GM12878 (cell line): ENCODE measurements at regions not wholly inside any gene's neighbourhood (a gene's known extent, or its start where the extent isn't known, plus 50 kb on each side); places are given as distances from the start of the nearest gene placed in this dataset.

ENCODE experiments used
- ATAC-seq: fragments of 200-7000 bp; cut with Tn5 transposase; 3 replicates; pipeline ENCODE4 v1.9.1; 2020; ENCODE audit warnings: mild to moderate bottlenecking, moderate library complexity
- BruUV-seq: library from RNA; stranded (reverse); fragments of 400-500 nt; replicated peaks from 2 replicates; lab custom pipeline; 2021; lab: Mats Ljungman, UMichigan
- CTCF ChIA-PET: fragments of 300-600 bp; sonication (Branson Sonifier 250); formaldehyde crosslinking; extraction: SDS; loops from one replicate; lab custom pipeline; 2021; ENCODE audit warnings: inconsistent platforms; lab: Yijun Ruan, JAX
- POLR2A ChIA-PET: fragments of 350-600 bp; formaldehyde crosslinking; extraction: SDS; loops from one replicate; lab custom pipeline; 2021; ENCODE audit warnings: inconsistent platforms; lab: Charles Lee
- RAD21 ChIA-PET: fragments of 300-600 bp; sonication (Branson Sonifier 250); formaldehyde crosslinking; loops from one replicate; lab custom pipeline; 2023; ENCODE audit warnings: antibody characterized with exemption; ENCODE audit not compliant: unreplicated experiment; lab: Charles Lee
- SMC1A ChIA-PET: fragments of 300-600 bp; sonication (Branson Sonifier 250); formaldehyde crosslinking; loops from one replicate; lab custom pipeline; 2023; ENCODE audit not compliant: unreplicated experiment, uncharacterized antibody; lab: Charles Lee
- DNase-seq: peaks from one replicate; pipeline ENCODE4 v3.0.0-alpha.2; 2011; ENCODE audit warnings: low read depth, low spot score
- FAIRE-seq: peaks from 3 replicates; lab custom pipeline; 2011; peaks lifted over from hg19 to GRCh38; lab: Jason Lieb, UNC
- H2AFZ ChIP-seq: 2 replicates; pipeline ENCODE4 v1.6.0; 2011; ENCODE audit warnings: low read depth, low read length, control low read depth; ENCODE audit not compliant: control insufficient read depth
- H3K27ac ChIP-seq: 2 replicates; pipeline ENCODE4 v1.5.1; 2011; ENCODE audit warnings: control low read depth; ENCODE audit not compliant: control insufficient read depth, insufficient read depth
- H3K27me3 ChIP-seq, 2 experiments: replicated peaks in 1 of 2; 2 replicates each; pipeline versions ENCODE4 v1.6.0 to v1.6.1; 2011; ENCODE audit warnings: low read length in 1 of 2; ENCODE audit not compliant: control insufficient read depth in 2 of 2, insufficient read depth in 2 of 2
- H3K36me3 ChIP-seq, 2 experiments: 2 replicates each; pipeline ENCODE4 v1.5.1; 2011; ENCODE audit warnings: low read length in 1 of 2; ENCODE audit not compliant: control insufficient read depth in 2 of 2, insufficient read depth in 2 of 2
- H3K4me1 ChIP-seq: 2 replicates; pipeline ENCODE4 v1.6.1; 2011; ENCODE audit warnings: mild to moderate bottlenecking, low read length, moderate library complexity, mixed read lengths; ENCODE audit not compliant: control insufficient read depth, insufficient read depth
- H3K4me2 ChIP-seq: 2 replicates; pipeline ENCODE4 v1.6.0; 2011; ENCODE audit warnings: control low read depth; ENCODE audit not compliant: control insufficient read depth, insufficient read depth
- H3K4me3 ChIP-seq: fragments of 200-600 bp; sonication (generic); 2 replicates; pipeline ENCODE4 v1.5.1; 2016
- H3K79me2 ChIP-seq: 2 replicates; pipeline ENCODE4 v1.6.0; 2011; ENCODE audit warnings: low read length; ENCODE audit not compliant: control insufficient read depth, insufficient read depth
- H3K9ac ChIP-seq: 2 replicates; pipeline ENCODE4 v1.8.0; 2011; ENCODE audit warnings: low read length, control low read depth, mixed read lengths; ENCODE audit not compliant: control insufficient read depth, insufficient read depth
- H3K9me3 ChIP-seq: replicated peaks from 3 replicates; pipeline ENCODE4 v1.5.1; 2011; ENCODE audit warnings: mild to moderate bottlenecking, low read length; ENCODE audit not compliant: control insufficient read depth, insufficient read depth
- H4K20me1 ChIP-seq: 2 replicates; pipeline ENCODE4 v1.6.0; 2011; ENCODE audit not compliant: control insufficient read depth, insufficient read depth
- BHLHE40 ChIP-seq, 2 experiments: fragments of 450-650 bp in 1 of 2; IDR thresholded peaks; 2 replicates each; pipeline ENCODE4 v1.6.1; 2011 to 2017; ENCODE audit warnings: low read depth in 2 of 2, borderline replicate concordance in 1 of 2, improper control_type of control experiment in 1 of 2, low read length in 1 of 2, mild to moderate bottlenecking in 1 of 2
- CBFB ChIP-seq: IDR thresholded peaks from 2 replicates; pipeline ENCODE4 v1.6.1; 2016; ENCODE audit warnings: antibody characterized with exemption, low read depth
- CBX3 ChIP-seq: fragments of 200-600 bp; sonication (generic); IDR thresholded peaks from 2 replicates; pipeline ENCODE4 v1.6.1; 2016; ENCODE audit warnings: low read depth, borderline replicate concordance
- CREB1 ChIP-seq: IDR thresholded peaks from 2 replicates; pipeline ENCODE4 v1.6.1; 2012; ENCODE audit warnings: low read depth, mild to moderate bottlenecking, inconsistent platforms
- EED ChIP-seq: sonication (generic); IDR thresholded peaks from 2 replicates; pipeline ENCODE4 v1.6.1; 2016; ENCODE audit warnings: antibody characterized with exemption, low read depth
- EP300 ChIP-seq, 2 experiments: fragments of 150-350 bp in 1 of 2; IDR thresholded peaks; 2 replicates each; pipeline ENCODE4 v1.6.1; 2011 to 2012; ENCODE audit warnings: low read depth in 2 of 2, low read length in 2 of 2, borderline replicate concordance in 1 of 2, improper control_type of control experiment in 1 of 2, inconsistent platforms in 1 of 2; ENCODE audit not compliant: control insufficient read depth in 1 of 2
- JUND ChIP-seq: IDR thresholded peaks from 2 replicates; pipeline ENCODE4 v1.6.1; 2012; ENCODE audit warnings: low read depth, mild to moderate bottlenecking, low read length, improper control_type of control experiment, moderate library complexity
- LARP7 ChIP-seq: fragments of 450-650 bp; IDR thresholded peaks from 2 replicates; pipeline ENCODE4 v1.6.1; 2017; ENCODE audit warnings: mild to moderate bottlenecking
- MEF2B ChIP-seq: fragments of 450-650 bp; IDR thresholded peaks from 2 replicates; pipeline ENCODE4 v1.6.1; 2018; ENCODE audit warnings: mild to moderate bottlenecking, moderate library complexity; ENCODE audit not compliant: partially characterized antibody, poor library complexity, severe bottlenecking
- MTA2 ChIP-seq: fragments of 450-650 bp; IDR thresholded peaks from 2 replicates; pipeline ENCODE4 v1.6.1; 2016; ENCODE audit warnings: low read depth, mild to moderate bottlenecking, moderate library complexity
- NR2F1 ChIP-seq: fragments of 450-650 bp; conservative IDR thresholded peaks from 2 replicates; pipeline ENCODE4 v1.6.1; 2017; ENCODE audit warnings: mild to moderate bottlenecking
- PKNOX1 ChIP-seq: fragments of 450-650 bp; IDR thresholded peaks from 2 replicates; pipeline ENCODE4 v1.6.1; 2016; ENCODE audit warnings: mild to moderate bottlenecking
- RAD51 ChIP-seq: fragments of 450-650 bp; IDR thresholded peaks from 2 replicates; pipeline ENCODE4 v1.6.1; 2016; ENCODE audit warnings: moderate library complexity, mild to moderate bottlenecking, inconsistent platforms
- RELB ChIP-seq: fragments of 450-650 bp; IDR thresholded peaks from 2 replicates; pipeline ENCODE4 v1.6.1; 2017; ENCODE audit warnings: low read depth, mild to moderate bottlenecking, moderate library complexity
- STAT1 ChIP-seq: fragments of 450-650 bp; conservative IDR thresholded peaks from 2 replicates; pipeline ENCODE4 v1.6.1; 2014; ENCODE audit warnings: antibody characterized with exemption, mild to moderate bottlenecking
- SUPT20H ChIP-seq: IDR thresholded peaks from 2 replicates; pipeline ENCODE4 v1.6.1; 2011; ENCODE audit warnings: low read depth, mild to moderate bottlenecking, low read length, moderate library complexity, borderline replicate concordance; ENCODE audit not compliant: control insufficient read depth
- TAF1 ChIP-seq: IDR thresholded peaks from 2 replicates; pipeline ENCODE4 v1.6.1; 2011; ENCODE audit warnings: mild to moderate bottlenecking, low read depth, low read length, borderline replicate concordance
- TCF3 ChIP-seq: IDR thresholded peaks from 2 replicates; pipeline ENCODE4 v1.6.1; 2012; ENCODE audit warnings: low read depth, mild to moderate bottlenecking, low read length, borderline replicate concordance; ENCODE audit not compliant: insufficient read depth
- YBX1 ChIP-seq: fragments of 450-650 bp; IDR thresholded peaks from 2 replicates; pipeline ENCODE4 v1.6.1; 2016; ENCODE audit warnings: antibody characterized with exemption
- WGBS: methylation state at CpG from one replicate; pipeline ENCODE4 v1.1.6; 2016; ENCODE audit warnings: low lambda C conversion rate; ENCODE audit not compliant: insufficient replicate concordance, insufficient coverage; ENCODE audit errors: missing lambda C conversion rate; 5-methylcytosine and 5-hydroxymethylcytosine counted together
- in situ Hi-C: fragments of 300-500 bp; cut with MboI; formaldehyde crosslinking; loops from 9 replicates; pipeline ENCODE4 v1.14.3; 2018; ENCODE audit warnings: mixed read lengths
- intact Hi-C: fragments of 100-400 bp; cut with micrococcal nuclease; formaldehyde crosslinking; loops from one replicate; pipeline ENCODE4 v1.14.2; 2022; ENCODE audit not compliant: unreplicated experiment

GRCh38 chr2:176490061-176490861 lies 221.0 kb downstream of the MTX2 start (continued):
- TF ChIP-seq PKNOX1 (no peak), RAD51 (no peak), STAT1 (no peak), NR2F1 (no peak), EED (no peak), CBX3 (no peak)

- DNase-seq, result peak; percentile 67
- peak; percentile 89 for ATAC-seq
- ChIA-PET RAD21 (interaction anchor here (0.8 to 2.0 kb wide), 3 partner anchors 36 to 62 kb away, joined by 3 to 12 read pairs (median 4); no protein-coding TSS in a partner anchor), CTCF (interaction anchor here (0.8 to 4.4 kb wide), 4 partner anchors 17 to 63 kb away, joined by 3 to 21 read pairs (median 4); no protein-coding TSS in a partner anchor), POLR2A (no interaction called here), SMC1A (interaction anchor here (0.7 to 2.5 kb wide), 9 partner anchors 10 to 79 kb away, joined by 3 to 6 read pairs (median 3); no protein-coding TSS in a partner anchor)
- no peak overlapping the region for H2AFZ ChIP-seq
- no peak overlapping the region for H3K27ac ChIP-seq
- intact Hi-C loops (no loop called here), in situ Hi-C loops (no loop called here)
- H4K20me1 ChIP-seq, result no peaks in the 10 kb centered on the region
- H3K27me3 ChIP-seq, result no peaks in the 10 kb centered on the region; a peak in 1 of 4 replicates
- FAIRE-seq, result peak; percentile 92
- H3K9ac ChIP-seq, result no peak overlapping the region
- peaks cover 26% of the 10 kb centered on the region for H3K4me1 ChIP-seq
- 11% methylated on average over 9 of the region's 9 CpGs for WGBS
- H3K79me2 ChIP-seq, result no peaks in the 10 kb centered on the region
- peak overlapping the region; percentile 34; the same call in 1 of the 2 replicates for H3K4me2 ChIP-seq
- no peak overlapping the region for H3K4me3 ChIP-seq
- H3K9me3 ChIP-seq, result no peaks in the 10 kb centered on the region
- H3K36me3 ChIP-seq, result no peaks in the 10 kb centered on the region
- BruUV-seq, result no TSS peak
- TF ChIP-seq SUPT20H (no peak), EP300 (IDR thresholded peaks at IDR 0.05; ENCODE audit: borderline replicate concordance in 1 of 2, control insufficient read depth in 1 of 2, low read depth in 2 of 2, low read length in 2 of 2) (peak in 1 of 2 experiments; percentile 80; a peak in 2 of 4 replicates), BHLHE40 (IDR thresholded peaks at IDR 0.05; ENCODE audit: borderline replicate concordance in 1 of 2, low read depth in 2 of 2, low read length in 1 of 2) (peak; percentile 73 to 88), YBX1 (no peak), TAF1 (no peak), LARP7 (no peak), MEF2B (peak; percentile 87), CBFB (peak; percentile 75), RELB (peak; percentile 60; the same call in 1 of the 2 replicates), CREB1 (peak; percentile 27; the same call in 1 of the 2 replicates), MTA2 (peak; percentile 88), TCF3 (0 out of 2 replicates have a peak, but pooled peaks have one; percentile 51), JUND (0 out of 2 replicates have a peak, but pooled peaks have one; percentile 40)
These were observed 222.1 kb downstream of the MTX2 start for GRCh38 chr2:176491172-176491904.
